H1 (cell line): ENCODE measurements at regions not wholly inside any gene's neighbourhood (a gene's known extent, or its start where the extent isn't known, plus 50 kb on each side); places are given as distances from the start of the nearest gene placed in this dataset.

ENCODE experiments used
- CTCF ChIA-PET: fragments of 300-600 bp; sonication (Branson Sonifier 250); formaldehyde crosslinking; loops from one replicate; lab custom pipeline; 2021; ENCODE audit not compliant: partially characterized antibody; lab: Charles Lee
- POLR2A ChIA-PET: fragments of 300-600 bp; sonication (Branson Sonifier 250); formaldehyde crosslinking; loops from one replicate; lab custom pipeline; 2021; ENCODE audit warnings: inconsistent platforms; ENCODE audit not compliant: partially characterized antibody; lab: Charles Lee
- DNase-seq, 2 experiments: peaks; one replicate each; pipeline versions ENCODE4 v3.0.0 to v3.0.0-alpha.2; 2010 to 2022; ENCODE audit warnings: low spot score in 2 of 2, low read depth in 1 of 2, mixed read lengths in 1 of 2
- FAIRE-seq: peaks from 2 replicates; lab custom pipeline; 2011; peaks lifted over from hg19 to GRCh38; lab: Jason Lieb, UNC
- H2AFZ ChIP-seq: 2 replicates; pipeline ENCODE4 v1.8.1; 2012; ENCODE audit warnings: low read length, inconsistent platforms
- H2AK5ac ChIP-seq: 2 replicates; pipeline ENCODE4 v1.6.1; 2013; ENCODE audit warnings: low read depth, low read length
- H2BK120ac ChIP-seq: replicated peaks from 2 replicates; pipeline ENCODE3; 2013; ENCODE audit warnings: low read depth, low read length, inconsistent platforms
- H2BK12ac ChIP-seq: 2 replicates; pipeline ENCODE4 v1.6.1; 2013; ENCODE audit warnings: low read depth, low read length
- H2BK15ac ChIP-seq: 2 replicates; pipeline ENCODE4 v1.6.1; 2013; ENCODE audit warnings: low read length
- H2BK20ac ChIP-seq: 2 replicates; pipeline ENCODE4 v1.6.1; 2013; ENCODE audit warnings: low read length
- H2BK5ac ChIP-seq: 2 replicates; pipeline ENCODE4 v1.6.1; 2013; ENCODE audit warnings: low read depth, low read length
- H3K14ac ChIP-seq: 2 replicates; pipeline ENCODE4 v1.6.1; 2013; ENCODE audit warnings: inconsistent platforms; ENCODE audit not compliant: insufficient read length
- H3K18ac ChIP-seq: 2 replicates; pipeline ENCODE4 v1.6.1; 2013; ENCODE audit warnings: low read length; ENCODE audit errors: extremely low read depth
- H3K23ac ChIP-seq: 2 replicates; pipeline ENCODE4 v1.6.1; 2013; ENCODE audit warnings: inconsistent platforms; ENCODE audit not compliant: insufficient read length
- H3K23me2 ChIP-seq: 2 replicates; pipeline ENCODE4 v1.6.1; 2013; ENCODE audit warnings: low read depth, low read length
- H3K27ac ChIP-seq: 2 replicates; pipeline ENCODE4 v1.6.1; 2011; ENCODE audit warnings: low read depth, low read length, inconsistent platforms
- H3K27me3 ChIP-seq, 4 experiments: replicated peaks in 1 of 4; 1 replicate in 1 of 4; 2 replicates in 3 of 4; pipeline versions ENCODE4 v1.6.1 to v1.8.1; 2011 to 2013; ENCODE audit warnings: low read length in 3 of 4, mild to moderate bottlenecking in 3 of 4, inconsistent platforms in 2 of 4, mixed read lengths in 2 of 4, moderate library complexity in 1 of 4; ENCODE audit not compliant: control insufficient read depth in 3 of 4, insufficient read depth in 3 of 4; ENCODE audit errors: extremely low read depth in 1 of 4
- H3K36me3 ChIP-seq, 4 experiments: 2 replicates each; pipeline versions ENCODE4 v1.6.1 to v1.8.1; 2011 to 2013; ENCODE audit warnings: mild to moderate bottlenecking in 4 of 4, low read length in 3 of 4, moderate library complexity in 2 of 4, control low read depth in 1 of 4, inconsistent platforms in 1 of 4; ENCODE audit not compliant: insufficient read depth in 4 of 4, control insufficient read depth in 2 of 4
- H3K4ac ChIP-seq: replicated peaks from 2 replicates; pipeline ENCODE3; 2013; ENCODE audit warnings: low read length, low read depth, mixed read lengths, inconsistent platforms; ENCODE audit not compliant: insufficient read length
- H3K4me1 ChIP-seq, 4 experiments: replicated peaks in 1 of 4; 1 replicate in 1 of 4; 2 replicates in 3 of 4; pipeline versions ENCODE4 v1.6.1 to v1.8.1; 2011 to 2013; ENCODE audit warnings: low read length in 3 of 4, inconsistent platforms in 2 of 4, mixed read lengths in 1 of 4; ENCODE audit not compliant: insufficient read depth in 4 of 4, control insufficient read depth in 3 of 4
- H3K4me2 ChIP-seq, 2 experiments: 2 replicates each; pipeline versions ENCODE4 v1.6.1 to v1.8.1; 2011 to 2013; ENCODE audit warnings: low read depth in 2 of 2, low read length in 2 of 2, control low read depth in 1 of 2, inconsistent platforms in 1 of 2, mild to moderate bottlenecking in 1 of 2; ENCODE audit not compliant: insufficient read depth in 1 of 2
- H3K4me3 ChIP-seq, 4 experiments: fragments of 200-600, 300-600 bp in 1 of 4; sonication (generic), shearing (Covaris generic), sonication (Bioruptor Twin) in 1 of 4; 2 replicates each; pipeline versions ENCODE4 v1.5.1 to v1.8.1; 2011 to 2016; ENCODE audit warnings: low read length in 4 of 4, low read depth in 3 of 4, control low read depth in 2 of 4, inconsistent platforms in 2 of 4, mild to moderate bottlenecking in 2 of 4, mixed read lengths in 1 of 4, moderate library complexity in 1 of 4; ENCODE audit not compliant: insufficient read depth in 2 of 4; ENCODE audit errors: extremely low read depth in 1 of 4
- H3K56ac ChIP-seq: replicated peaks from 2 replicates; pipeline ENCODE3; 2013; ENCODE audit warnings: low read depth, mild to moderate bottlenecking, mixed read lengths, low read length, inconsistent platforms; ENCODE audit not compliant: insufficient read length
- H3K79me1 ChIP-seq: 2 replicates; pipeline ENCODE4 v1.6.1; 2013; ENCODE audit warnings: low read depth, low read length, control low read depth
- H3K79me2 ChIP-seq, 2 experiments: 2 replicates each; pipeline versions ENCODE4 v1.6.1 to v1.8.1; 2012 to 2013; ENCODE audit warnings: low read length in 2 of 2, mild to moderate bottlenecking in 2 of 2, inconsistent platforms in 1 of 2; ENCODE audit not compliant: insufficient read depth in 2 of 2, control insufficient read depth in 1 of 2
- H3K9ac ChIP-seq, 4 experiments: replicated peaks in 1 of 4; 1 replicate in 1 of 4; 2 replicates in 3 of 4; pipeline versions ENCODE4 v1.6.1 to v1.8.1; 2011 to 2013; ENCODE audit warnings: low read depth in 3 of 4, low read length in 3 of 4, control low read depth in 2 of 4, mild to moderate bottlenecking in 2 of 4, moderate library complexity in 2 of 4, inconsistent platforms in 1 of 4; ENCODE audit errors: extremely low read depth in 1 of 4
- H3K9me3 ChIP-seq, 2 experiments: 2 replicates each; pipeline versions ENCODE4 v1.6.1 to v1.8.1; 2012 to 2013; ENCODE audit warnings: mild to moderate bottlenecking in 2 of 2, moderate library complexity in 2 of 2, control low read depth in 1 of 2, inconsistent platforms in 1 of 2, low read depth in 1 of 2, low read length in 1 of 2, mixed read lengths in 1 of 2; ENCODE audit not compliant: insufficient read depth in 2 of 2
- H4K20me1 ChIP-seq, 2 experiments: replicated peaks in 1 of 2; 2 replicates each; pipeline versions ENCODE3 to v1.8.1; 2011 to 2013; ENCODE audit warnings: inconsistent platforms in 2 of 2, low read length in 2 of 2, mild to moderate bottlenecking in 1 of 2; ENCODE audit not compliant: insufficient read depth in 2 of 2, control insufficient read depth in 1 of 2
- H4K5ac ChIP-seq: 2 replicates; pipeline ENCODE4 v1.6.1; 2013; ENCODE audit warnings: low read length, low read depth, mixed read lengths, inconsistent platforms; ENCODE audit not compliant: insufficient read length
- H4K8ac ChIP-seq: 2 replicates; pipeline ENCODE4 v1.8.0; 2013; ENCODE audit warnings: mild to moderate bottlenecking, moderate library complexity, low read length, inconsistent platforms; ENCODE audit not compliant: insufficient read depth; ENCODE audit errors: extremely low read depth
- H4K91ac ChIP-seq: replicated peaks from 2 replicates; pipeline ENCODE3; 2013; ENCODE audit warnings: low read length, mixed read lengths, inconsistent platforms; ENCODE audit not compliant: insufficient read length
- BRCA1 ChIP-seq: IDR thresholded peaks from 2 replicates; pipeline ENCODE4 v1.6.1; 2012; ENCODE audit warnings: low read depth, low read length, improper control_type of control experiment
- CBX5 ChIP-seq: fragments of 300-800, 300-1000 bp; sonication (generic); IDR thresholded peaks from 2 replicates; pipeline ENCODE4 v1.7.1; 2016; ENCODE audit warnings: antibody characterized with exemption, low read length, low read depth
- CTCF ChIP-seq, 3 experiments: IDR thresholded peaks; 1 replicate in 2 of 3; 2 replicates in 1 of 3; pipeline versions ENCODE4 v1.5.1 to v1.6.1; 2011; ENCODE audit warnings: low read length in 3 of 3, mild to moderate bottlenecking in 3 of 3, inconsistent platforms in 2 of 3, low read depth in 1 of 3, moderate library complexity in 1 of 3; ENCODE audit not compliant: insufficient read depth in 1 of 3; ENCODE audit errors: control extremely low read depth in 1 of 3
- E2F6 ChIP-seq: IDR thresholded peaks from 2 replicates; pipeline ENCODE4 v1.6.1; 2012; ENCODE audit warnings: inconsistent platforms
- JUND ChIP-seq: IDR thresholded peaks from 2 replicates; pipeline ENCODE4 v1.6.1; 2011; ENCODE audit warnings: mild to moderate bottlenecking, improper control_type of control experiment, low read length
- KDM4A ChIP-seq: IDR thresholded peaks from one replicate; pipeline ENCODE4 v1.7.1; 2012; ENCODE audit warnings: low read depth, mild to moderate bottlenecking, moderate library complexity, low read length, inconsistent platforms; ENCODE audit not compliant: severe bottlenecking
- MAFK ChIP-seq: IDR thresholded peaks from 2 replicates; pipeline ENCODE4 v1.6.1; 2012; ENCODE audit warnings: low read depth, mild to moderate bottlenecking, improper control_type of control experiment, low read length
- PHF8 ChIP-seq: fragments of 200-600 bp; sonication (generic); conservative IDR thresholded peaks from 2 replicates; pipeline ENCODE4 v1.7.1; 2012; ENCODE audit warnings: low read depth, mild to moderate bottlenecking, inconsistent platforms, low read length, moderate library complexity
- SIX5 ChIP-seq: IDR thresholded peaks from 2 replicates; pipeline ENCODE4 v1.6.1; 2011; ENCODE audit warnings: mild to moderate bottlenecking, low read depth, low read length
- SP2 ChIP-seq: IDR thresholded peaks from 2 replicates; pipeline ENCODE4 v1.6.1; 2012; ENCODE audit warnings: mild to moderate bottlenecking, low read length, inconsistent platforms
- TAF1 ChIP-seq: IDR thresholded peaks from 2 replicates; pipeline ENCODE4 v1.6.1; 2011; ENCODE audit warnings: mild to moderate bottlenecking, low read depth, low read length
- TEAD4 ChIP-seq: IDR thresholded peaks from 2 replicates; pipeline ENCODE4 v1.6.1; 2012; ENCODE audit warnings: low read depth, low read length, inconsistent platforms, mixed read lengths
- ZNF274 ChIP-seq: IDR thresholded peaks from 2 replicates; pipeline ENCODE4 v1.7.0; 2012; ENCODE audit warnings: low read length, borderline replicate concordance; ENCODE audit errors: extremely low read depth
- WGBS, 2 experiments: shearing (Covaris generic) in 1 of 2; methylation state at CpG; one replicate each; pipeline versions ENCODE4 v1.1.6 to v1.1.7; 2013 to 2015; ENCODE audit warnings: low lambda C conversion rate in 2 of 2, mixed read lengths in 2 of 2, inconsistent platforms in 1 of 2, low coverage in 1 of 2, missing lambda C conversion rate in 1 of 2; ENCODE audit not compliant: insufficient replicate concordance in 2 of 2, insufficient coverage in 1 of 2, insufficient read length in 1 of 2; ENCODE audit errors: extremely low coverage in 1 of 2, missing lambda C conversion rate in 1 of 2; 5-methylcytosine and 5-hydroxymethylcytosine counted together

GRCh38 chrX:141989815-141990214 lies 86.1 kb downstream of the MAGEC1 start:
- Histone ChIP-seq H2BK12ac (no peak overlapping the region), H3K27ac (no peak overlapping the region), H2BK5ac (no peak overlapping the region), H3K79me1 (no peaks in the 10 kb centered on the region), H3K36me3 (no peaks in the 10 kb centered on the region), H3K56ac (no peak overlapping the region), H4K8ac (no peak overlapping the region), H3K4me1 (no peaks in the 10 kb centered on the region), H3K9ac (no peak overlapping the region), H3K79me2 (no peaks in the 10 kb centered on the region), H3K4me3 (no peak overlapping the region), H2BK15ac (no peak overlapping the region), H2AFZ (no peak overlapping the region), H2AK5ac (no peak overlapping the region), H4K20me1 (no peaks in the 10 kb centered on the region), H4K5ac (no peak overlapping the region), H3K4ac (no peak overlapping the region), H3K23ac (no peak overlapping the region), H3K14ac (no peak overlapping the region), H3K4me2 (no peak overlapping the region), H3K27me3 (no peaks in the 10 kb centered on the region), H2BK20ac (no peak overlapping the region), H3K18ac (no peak overlapping the region), H3K9me3 (no peaks in the 10 kb centered on the region), H3K23me2 (no peaks in the 10 kb centered on the region), H2BK120ac (no peak overlapping the region), H4K91ac (no peak overlapping the region)
- ChIA-PET POLR2A (no interaction called here), CTCF (no interaction called here)
- FAIRE-seq, result no peak
- DNase-seq, result no peak
- whole genome bisulfite sequencing, 2 experiments, result 80% methylated on average over 5 of the region's 5 CpGs; no CpG with 5 or more reads in 1 of the 2 experiments
- no peak for TF ChIP-seq E2F6
- no peak for TF ChIP-seq SIX5
- TF ChIP-seq PHF8, result no peak
- TF ChIP-seq CTCF (IDR thresholded peaks at IDR 0.05; ENCODE audit: control extremely low read depth in 1 of 3, insufficient read depth in 1 of 3, low read depth in 1 of 3, low read length in 3 of 3), result no peak
- no peak for TF ChIP-seq MAFK
- TF ChIP-seq KDM4A, result no peak
- TF ChIP-seq SP2, result no peak
- TF ChIP-seq CBX5, result no peak
- no peak for TF ChIP-seq JUND
- TF ChIP-seq ZNF274, result no peak
- TF ChIP-seq TAF1, result no peak
- no peak for TF ChIP-seq TEAD4
- TF ChIP-seq BRCA1, result no peak
